HG03196 (cell line): ENCODE measurements at regions not wholly inside any gene's neighbourhood (a gene's known extent, or its start where the extent isn't known, plus 50 kb on each side); places are given as distances from the start of the nearest gene placed in this dataset.
"Not testable (repeated sequence)": the region's sequence is repeated elsewhere in the genome, so short reads cannot be mapped to it uniquely, and the experiment has no call there.

Experiments used
- ATAC-seq: cut with Tn5 transposase; IDR thresholded peaks from one replicate; pipeline ENCODE4 v1.9.1; 2021; ENCODE audit not compliant: unreplicated experiment

GRCh38 chr2:57674743-57675142, 371.9 kb upstream of the VRK2 start:
- ATAC-seq: no peak

DNA sequence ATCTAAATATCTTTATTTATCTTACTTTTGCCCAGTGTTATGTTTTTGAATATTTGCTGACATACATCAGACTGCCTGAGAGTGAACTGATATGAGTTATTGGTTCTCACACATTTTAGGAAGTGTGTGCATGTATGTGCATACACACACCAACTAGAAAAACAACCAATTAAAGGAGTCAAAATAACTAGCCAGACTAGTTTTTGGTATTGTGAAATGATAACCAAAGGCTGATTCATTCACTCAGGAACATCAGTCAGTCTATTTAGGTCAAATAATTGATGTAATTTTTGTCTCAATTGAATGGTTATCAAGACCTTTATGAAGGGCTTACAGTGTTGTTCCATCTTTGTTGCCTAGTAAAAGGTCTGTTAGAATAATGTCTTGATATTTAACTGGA, 369.3 kb upstream of the VRK2 start:
- ATAC-seq: no peak

GRCh38 chr2:57681650-57682049, 365.0 kb upstream of the VRK2 start:
- no peak for ATAC-seq

DNA sequence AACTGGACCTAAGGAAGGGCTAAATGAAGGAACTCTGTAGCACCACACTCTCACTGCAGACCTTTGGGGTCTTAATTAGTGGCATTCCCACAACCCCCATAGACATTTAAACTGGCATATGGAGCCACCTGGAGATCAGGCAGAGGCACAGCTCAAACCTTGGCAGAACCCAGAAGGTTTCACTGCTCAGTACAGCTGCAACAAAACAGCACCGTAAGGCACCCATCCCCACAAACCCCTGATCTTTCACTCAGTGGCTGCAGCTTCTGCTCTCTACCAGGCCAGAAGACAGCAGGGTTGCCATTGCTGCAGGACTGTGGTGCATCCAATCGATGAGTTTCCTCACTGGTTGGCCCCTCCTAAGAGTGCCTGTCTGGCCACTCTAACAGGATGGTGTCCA, 361.6 kb upstream of the VRK2 start:
- ATAC-seq: no peak

DNA sequence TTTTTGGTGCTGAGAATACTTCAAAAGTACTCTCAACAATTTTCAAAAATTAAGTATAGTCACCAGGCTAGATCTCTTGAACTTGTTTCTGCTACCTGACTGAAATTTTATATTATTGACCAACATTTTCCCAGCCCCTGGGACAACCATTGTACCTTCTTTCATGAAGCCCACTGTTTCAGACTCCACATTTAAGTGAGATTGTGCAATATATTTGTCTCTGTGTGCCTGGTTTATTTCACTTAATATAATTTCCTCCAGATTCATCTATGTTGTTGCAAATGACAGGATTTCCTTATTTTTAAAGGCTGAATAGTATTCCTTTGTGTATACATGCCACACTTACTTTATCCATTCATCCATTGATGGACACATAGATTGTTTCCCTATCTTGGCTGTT, 354.2 kb upstream of the VRK2 start:
- no peak for ATAC-seq

GRCh38 chr2:57693177-57693576, 353.4 kb upstream of the VRK2 start:
- ATAC-seq: no peak

- no peak for ATAC-seq
Observed at GRCh38 chr2:57693965-57694364, 352.6 kb upstream of the VRK2 start.

GRCh38 chr2:57696016-57696415, 350.6 kb upstream of the VRK2 start:
- no peak for ATAC-seq

DNA sequence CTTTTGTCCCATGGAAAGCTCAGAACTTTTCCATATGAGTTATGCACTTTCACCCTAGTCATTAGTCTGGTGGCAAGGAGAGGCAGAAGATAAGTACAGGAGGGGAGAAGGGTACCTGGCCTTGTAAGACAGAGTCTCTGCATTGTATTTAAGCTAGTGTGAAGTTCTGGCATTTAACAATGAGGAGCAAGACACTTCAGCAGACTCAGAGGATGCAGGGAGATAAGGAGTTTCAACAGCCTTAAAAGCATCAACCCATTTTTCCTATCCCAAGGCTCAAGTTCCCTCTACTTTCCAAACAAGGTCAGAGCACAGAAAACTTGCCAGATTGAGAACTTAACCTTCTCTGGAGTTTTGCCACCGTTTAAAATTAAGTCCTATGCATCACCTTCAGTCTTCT, 348.2 kb upstream of the VRK2 start:
- ATAC-seq: no peak

DNA sequence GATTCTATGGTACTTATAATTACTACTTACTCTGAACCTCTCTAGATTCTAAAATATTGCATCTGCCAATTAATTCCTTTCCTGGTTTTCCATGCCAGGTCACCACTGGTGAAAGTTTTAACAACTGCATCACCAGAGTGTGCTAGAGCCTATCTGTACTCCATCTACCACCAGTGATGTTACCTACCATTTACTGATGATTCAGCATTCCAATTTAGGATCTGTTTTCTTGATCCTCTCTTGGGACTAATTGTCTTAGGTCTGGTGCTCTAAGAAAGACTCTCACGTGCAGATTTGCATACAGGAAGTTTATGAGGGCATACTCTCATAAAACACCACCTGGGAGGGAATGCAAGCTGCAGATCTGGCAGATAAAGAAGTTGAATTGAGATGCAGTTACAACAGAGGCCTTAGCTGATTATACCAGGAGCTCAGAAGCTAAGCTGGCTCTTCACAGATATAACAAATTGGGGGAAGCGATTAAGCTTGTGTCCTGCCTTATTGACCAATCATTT, 347.6 kb upstream of the VRK2 start:
- no peak for ATAC-seq

DNA sequence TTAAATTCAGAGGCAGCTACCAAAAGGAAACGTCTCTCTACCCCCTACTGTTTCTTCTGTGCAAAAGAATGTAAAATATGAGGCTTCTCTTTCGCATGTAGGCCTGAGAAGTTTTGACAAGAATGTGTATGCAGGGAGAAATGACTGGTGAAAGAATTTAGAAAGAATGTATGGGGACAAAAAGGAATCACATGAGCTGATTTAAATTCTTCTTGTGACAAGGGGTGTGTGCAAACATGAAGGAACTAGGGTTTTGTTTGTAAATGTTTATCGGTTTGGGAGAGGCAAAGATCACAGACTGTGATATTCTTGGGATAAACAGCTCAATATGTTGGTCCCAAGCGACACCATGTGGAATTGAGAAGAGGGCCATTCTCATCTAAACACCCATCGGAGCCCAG, 345.2 kb upstream of the VRK2 start:
- no peak for ATAC-seq

DNA sequence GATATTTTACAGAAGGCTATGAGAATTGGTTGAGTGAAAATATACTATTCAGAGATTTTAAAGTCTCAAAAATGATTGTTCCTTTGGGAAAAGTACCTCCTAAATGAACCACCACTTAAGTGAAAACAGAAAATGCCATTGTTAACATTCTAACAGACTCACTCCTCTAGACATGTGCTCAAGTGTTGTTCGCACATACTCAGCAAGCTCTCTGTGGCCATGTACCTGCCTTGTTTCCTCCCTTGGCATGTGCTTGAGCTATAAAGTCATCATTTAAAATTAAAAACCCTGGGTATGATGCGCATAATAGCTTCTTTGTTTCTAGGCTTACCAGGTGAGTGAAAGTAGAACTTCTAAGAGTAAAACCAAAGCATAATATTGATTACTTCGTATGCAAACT, 343.2 kb upstream of the VRK2 start:
- no peak for ATAC-seq

DNA sequence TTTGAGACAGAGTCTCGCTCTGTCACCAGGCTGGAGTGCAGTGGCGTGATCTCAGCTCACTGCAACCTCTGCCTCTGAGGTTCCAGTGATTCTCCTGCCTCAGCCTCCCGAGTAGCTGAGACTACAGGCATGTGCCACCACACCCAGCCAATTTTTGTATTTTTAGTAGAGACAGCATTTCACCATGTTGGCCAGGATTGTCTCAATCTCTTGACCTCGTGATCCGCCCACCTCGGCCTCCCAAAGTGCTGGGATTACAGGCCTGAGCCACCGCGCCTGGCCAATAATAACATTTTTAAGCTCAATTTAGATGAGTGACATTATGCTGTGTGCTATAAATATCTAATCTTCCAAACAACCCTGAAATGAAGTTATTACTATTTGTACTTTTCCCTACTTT, 338.8 kb upstream of the VRK2 start:
- not testable (repeated sequence) for ATAC-seq

- no peak for ATAC-seq
Observed at GRCh38 chr2:57711991-57712390, 334.6 kb upstream of the VRK2 start.

GRCh38 chr2:57720728-57721627, 325.6 kb upstream of the VRK2 start:
- peak; percentile 96 for ATAC-seq

GRCh38 chr2:57725337-57725947, 321.2 kb upstream of the VRK2 start:
- ATAC-seq: no peak

DNA sequence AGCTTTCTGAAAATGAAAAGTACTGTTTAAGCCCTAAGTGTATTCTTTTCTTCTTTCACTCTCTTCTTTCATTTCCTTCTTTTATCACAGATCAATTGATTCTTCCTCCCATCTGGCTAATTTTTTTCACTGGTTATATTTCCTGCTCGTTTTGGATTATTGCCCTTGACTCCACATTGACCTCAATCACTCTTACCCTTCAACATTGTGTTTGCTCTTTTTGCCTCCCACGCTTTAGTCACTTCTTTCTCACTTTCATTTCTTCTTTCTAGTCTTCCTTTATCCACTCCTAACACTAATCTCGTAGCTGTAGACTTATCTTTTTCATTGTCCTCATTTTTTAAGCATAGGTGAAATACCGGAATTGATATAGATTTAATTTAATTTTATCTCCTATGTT, 320.3 kb upstream of the VRK2 start:
- peak; percentile 65 for ATAC-seq

GRCh38 chr2:57728691-57729090, 317.9 kb upstream of the VRK2 start:
- no peak for ATAC-seq

GRCh38 chr2:57733956-57734355, 312.6 kb upstream of the VRK2 start:
- no peak for ATAC-seq

GRCh38 chr2:57740891-57741290, 305.7 kb upstream of the VRK2 start:
- ATAC-seq: no peak

DNA sequence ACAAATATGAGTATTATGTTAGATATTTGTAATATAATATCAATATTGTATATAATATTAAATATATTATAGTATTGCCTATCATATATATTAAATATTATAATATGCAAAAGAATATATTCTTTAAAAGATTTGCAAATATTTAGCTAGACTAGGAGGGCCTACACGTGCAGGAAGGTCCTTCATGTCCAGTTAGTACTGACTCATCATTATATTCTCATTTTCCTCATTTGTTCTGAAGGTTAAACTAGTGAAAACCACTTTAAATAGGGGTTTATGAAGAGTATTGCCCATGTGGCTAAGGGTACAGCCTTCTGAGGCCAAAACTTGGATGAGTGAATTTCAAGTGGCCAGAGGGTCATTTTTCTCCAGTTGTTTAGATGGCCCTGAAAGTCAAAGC, 293.0 kb upstream of the VRK2 start:
- no peak for ATAC-seq

GRCh38 chr2:57758686-57759085, 287.9 kb upstream of the VRK2 start:
- no peak for ATAC-seq
